ENCODE measurements at regions not wholly inside any gene's neighbourhood (a gene's known extent, or its start where the extent isn't known, plus 50 kb on each side); places are given as distances from the start of the nearest gene placed in this dataset.

GRCh38 chr2:128805237-128805636 lies 486.6 kb upstream of the HS6ST1 start:
- no peak overlapping the region for H3K4me2 ChIP-seq (ENCODE audit: low read depth, low read length)
- TF ChIP-seq EZH2phosphoT487 (IDR thresholded peaks at IDR 0.05; ENCODE audit: low read length) (no peak), EZH2 (optimal IDR thresholded peaks at IDR 0.05; ENCODE audit: low read depth, low read length) (no peak), CTCF (IDR thresholded peaks at IDR 0.05; ENCODE audit: low read length) (no peak)
- H4K20me1 ChIP-seq (ENCODE audit: insufficient read depth, low read length) = no peaks in the 10 kb centered on the region
- no peak overlapping the region for H3K9ac ChIP-seq (ENCODE audit: low read length)
- no peaks in the 10 kb centered on the region for H3K4me1 ChIP-seq (ENCODE audit: low read length)
- H3F3A ChIP-seq (ENCODE audit: insufficient read depth, low read length) = no peaks in the 10 kb centered on the region
- H3K4me3 ChIP-seq (ENCODE audit: low read length) = no peak overlapping the region
- H3K36me3 ChIP-seq (replicated peaks; ENCODE audit: insufficient read depth, low read length) = no peaks in the 10 kb centered on the region
- no peaks in the 10 kb centered on the region for H3K9me2 ChIP-seq (replicated peaks; ENCODE audit: insufficient read depth, low read length)
- H3K27ac ChIP-seq (ENCODE audit: low read length) = no peak overlapping the region
- DNase-seq = no peak
- H3K79me2 ChIP-seq (ENCODE audit: low read length) = no peaks in the 10 kb centered on the region
- H3K27me3 ChIP-seq (replicated peaks; ENCODE audit: insufficient read depth, low read length) = no peaks in the 10 kb centered on the region
- no peaks in the 10 kb centered on the region for H3K9me3 ChIP-seq (replicated peaks; ENCODE audit: insufficient read depth, low read length)
- H2AFZ ChIP-seq (ENCODE audit: low read length) = no peak overlapping the region

GRCh38 chr2:128805918-128806317 lies 487.2 kb upstream of the HS6ST1 start:
- Histone ChIP-seq H2AFZ (ENCODE audit: low read length) (no peak overlapping the region), H3F3A (ENCODE audit: insufficient read depth, low read length) (no peaks in the 10 kb centered on the region), H4K20me1 (ENCODE audit: insufficient read depth, low read length) (no peaks in the 10 kb centered on the region), H3K27me3 (replicated peaks; ENCODE audit: insufficient read depth, low read length) (no peaks in the 10 kb centered on the region), H3K9me3 (replicated peaks; ENCODE audit: insufficient read depth, low read length) (no peaks in the 10 kb centered on the region), H3K4me1 (ENCODE audit: low read length) (no peaks in the 10 kb centered on the region), H3K9ac (ENCODE audit: low read length) (no peak overlapping the region), H3K79me2 (ENCODE audit: low read length) (no peaks in the 10 kb centered on the region), H3K9me2 (replicated peaks; ENCODE audit: insufficient read depth, low read length) (no peaks in the 10 kb centered on the region), H3K36me3 (replicated peaks; ENCODE audit: insufficient read depth, low read length) (no peaks in the 10 kb centered on the region), H3K4me3 (ENCODE audit: low read length) (no peak overlapping the region), H3K27ac (ENCODE audit: low read length) (no peak overlapping the region), H3K4me2 (ENCODE audit: low read depth, low read length) (no peak overlapping the region)
- TF ChIP-seq CTCF (IDR thresholded peaks at IDR 0.05; ENCODE audit: low read length) (no peak), EZH2phosphoT487 (IDR thresholded peaks at IDR 0.05; ENCODE audit: low read length) (no peak), EZH2 (optimal IDR thresholded peaks at IDR 0.05; ENCODE audit: low read depth, low read length) (no peak)
- no peak for DNase-seq

GRCh38 chr2:128807317-128807716 lies 488.6 kb upstream of the HS6ST1 start:
- no peak overlapping the region for H3K27ac ChIP-seq (ENCODE audit: low read length)
- TF ChIP-seq EZH2phosphoT487 (IDR thresholded peaks at IDR 0.05; ENCODE audit: low read length) = no peak
- TF ChIP-seq CTCF (IDR thresholded peaks at IDR 0.05; ENCODE audit: low read length) = no peak
- no peak for TF ChIP-seq EZH2 (optimal IDR thresholded peaks at IDR 0.05; ENCODE audit: low read depth, low read length)
- no peaks in the 10 kb centered on the region for H3F3A ChIP-seq (ENCODE audit: insufficient read depth, low read length)
- H3K9ac ChIP-seq (ENCODE audit: low read length) = no peak overlapping the region
- H3K9me3 ChIP-seq (replicated peaks; ENCODE audit: insufficient read depth, low read length) = no peaks in the 10 kb centered on the region
- no peak overlapping the region for H2AFZ ChIP-seq (ENCODE audit: low read length)
- no peak overlapping the region for H3K4me2 ChIP-seq (ENCODE audit: low read depth, low read length)
- no peak overlapping the region for H3K4me3 ChIP-seq (ENCODE audit: low read length)
- H3K9me2 ChIP-seq (replicated peaks; ENCODE audit: insufficient read depth, low read length) = no peaks in the 10 kb centered on the region
- DNase-seq = no peak
- no peaks in the 10 kb centered on the region for H3K79me2 ChIP-seq (ENCODE audit: low read length)
- no peaks in the 10 kb centered on the region for H4K20me1 ChIP-seq (ENCODE audit: insufficient read depth, low read length)
- no peaks in the 10 kb centered on the region for H3K27me3 ChIP-seq (replicated peaks; ENCODE audit: insufficient read depth, low read length)
- no peaks in the 10 kb centered on the region for H3K4me1 ChIP-seq (ENCODE audit: low read length)
- no peaks in the 10 kb centered on the region for H3K36me3 ChIP-seq (replicated peaks; ENCODE audit: insufficient read depth, low read length)
